Liver (tissue), 3 donors: ENCODE measurements at regions not wholly inside any gene's neighbourhood (a gene's known extent, or its start where the extent isn't known, plus 50 kb on each side); places are given as distances from the start of the nearest gene placed in this dataset.

Experiments
- EGR1 ChIP-seq, 2 donors: IDR thresholded peaks; 2 replicates each; pipeline ENCODE4 v1.6.1; 2016 to 2018; ENCODE audit warnings: antibody characterized with exemption in 2 of 2, low read depth in 2 of 2
- JUND ChIP-seq, 2 donors: IDR thresholded peaks; 2 replicates each; pipeline ENCODE4 v1.6.1; 2016; ENCODE audit warnings: antibody characterized with exemption in 2 of 2
- SP1 ChIP-seq: IDR thresholded peaks from 2 replicates; pipeline ENCODE4 v1.6.1; 2018; ENCODE audit warnings: antibody characterized with exemption, mild to moderate bottlenecking
- TAF1 ChIP-seq: conservative IDR thresholded peaks from 2 replicates; pipeline ENCODE4 v1.6.1; 2016; ENCODE audit warnings: antibody characterized with exemption, mild to moderate bottlenecking
- TF ChIP-seq, protein P1 (sequence below): fragments of 150-350 bp; IDR thresholded peaks from 2 replicates; pipeline ENCODE4 v1.5.1; 2017; ENCODE audit warnings: improper control_type of control experiment, low read depth, low read length; ENCODE audit not compliant: missing input control
- donor health status: healthy.
- donor health status: healthy.

- TF ChIP-seq SP1 (no peak), EGR1 (IDR thresholded peaks at IDR 0.05; ENCODE audit: low read depth in 2 of 2) (no peak), TAF1 (no peak), JUND (IDR thresholded peaks at IDR 0.05) (no peak)
- TF ChIP-seq, protein P1, sequence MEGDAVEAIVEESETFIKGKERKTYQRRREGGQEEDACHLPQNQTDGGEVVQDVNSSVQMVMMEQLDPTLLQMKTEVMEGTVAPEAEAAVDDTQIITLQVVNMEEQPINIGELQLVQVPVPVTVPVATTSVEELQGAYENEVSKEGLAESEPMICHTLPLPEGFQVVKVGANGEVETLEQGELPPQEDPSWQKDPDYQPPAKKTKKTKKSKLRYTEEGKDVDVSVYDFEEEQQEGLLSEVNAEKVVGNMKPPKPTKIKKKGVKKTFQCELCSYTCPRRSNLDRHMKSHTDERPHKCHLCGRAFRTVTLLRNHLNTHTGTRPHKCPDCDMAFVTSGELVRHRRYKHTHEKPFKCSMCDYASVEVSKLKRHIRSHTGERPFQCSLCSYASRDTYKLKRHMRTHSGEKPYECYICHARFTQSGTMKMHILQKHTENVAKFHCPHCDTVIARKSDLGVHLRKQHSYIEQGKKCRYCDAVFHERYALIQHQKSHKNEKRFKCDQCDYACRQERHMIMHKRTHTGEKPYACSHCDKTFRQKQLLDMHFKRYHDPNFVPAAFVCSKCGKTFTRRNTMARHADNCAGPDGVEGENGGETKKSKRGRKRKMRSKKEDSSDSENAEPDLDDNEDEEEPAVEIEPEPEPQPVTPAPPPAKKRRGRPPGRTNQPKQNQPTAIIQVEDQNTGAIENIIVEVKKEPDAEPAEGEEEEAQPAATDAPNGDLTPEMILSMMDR = no peak
Measured at GRCh38 chrX:35382966-35383365, 415.2 kb upstream of the MAGEB16 start.
